HepG2 (cell line): ENCODE measurements at regions not wholly inside any gene's neighbourhood (a gene's known extent, or its start where the extent isn't known, plus 50 kb on each side); places are given as distances from the start of the nearest gene placed in this dataset.

ENCODE experiments used
- ATAC-seq: fragments of 200-7000 bp; cut with Tn5 transposase; 3 replicates; pipeline ENCODE4 v1.9.1; 2020; ENCODE audit warnings: mild to moderate bottlenecking, moderate library complexity
- BruUV-seq: library from RNA; stranded (reverse); fragments of 400-500 nt; replicated peaks from 2 replicates; lab custom pipeline; 2021; lab: Mats Ljungman, UMichigan
- CTCF ChIA-PET: fragments of 300-600 bp; formaldehyde crosslinking; extraction: SDS; loops from one replicate; lab custom pipeline; 2021; ENCODE audit warnings: low total read pairs, inconsistent platforms, low intra/inter-chr PET ratio; lab: Yijun Ruan, JAX
- POLR2A ChIA-PET: fragments of 350-600 bp; sonication (Branson Sonifier 250); formaldehyde crosslinking; loops from one replicate; lab custom pipeline; 2020; ENCODE audit warnings: antibody characterized with exemption, inconsistent platforms; lab: Yijun Ruan, JAX
- DNase-seq: peaks from one replicate; pipeline ENCODE4 v3.0.0-alpha.2; 2015; ENCODE audit warnings: low spot score
- FAIRE-seq: peaks from 3 replicates; lab custom pipeline; 2011; peaks lifted over from hg19 to GRCh38; lab: Jason Lieb, UNC
- H2AFZ ChIP-seq: one replicate; pipeline ENCODE4 v1.6.1; 2011; ENCODE audit warnings: low read length, inconsistent platforms
- H3K27ac ChIP-seq: fragments of 300-600 bp; 3 replicates; pipeline ENCODE4 v1.8.0; 2011; ENCODE audit warnings: mixed run types, mild to moderate bottlenecking, mixed read lengths, low read length, inconsistent platforms; ENCODE audit not compliant: insufficient read depth; ENCODE audit errors: extremely low read length
- H3K27me3 ChIP-seq, 2 experiments: fragments of 200-600 bp in 1 of 2; 2 replicates in 1 of 2; 3 replicates in 1 of 2; pipeline versions ENCODE4 v1.6.0 to v1.8.0; 2011; ENCODE audit warnings: low read length in 2 of 2, mild to moderate bottlenecking in 2 of 2, moderate library complexity in 2 of 2, inconsistent platforms in 1 of 2; ENCODE audit not compliant: insufficient read depth in 2 of 2, control insufficient read depth in 1 of 2
- H3K36me3 ChIP-seq, 2 experiments: fragments of 200-600 bp in 1 of 2; replicated peaks in 1 of 2; 2 replicates in 1 of 2; 3 replicates in 1 of 2; pipeline versions ENCODE4 v1.5.1 to v1.8.0; 2011; ENCODE audit warnings: low read length in 2 of 2, inconsistent platforms in 1 of 2; ENCODE audit not compliant: insufficient read depth in 2 of 2, control insufficient read depth in 1 of 2
- H3K4me1 ChIP-seq: 2 replicates; pipeline ENCODE4 v1.5.1; 2012; ENCODE audit warnings: low read length, inconsistent platforms; ENCODE audit not compliant: insufficient read depth
- H3K4me2 ChIP-seq: 2 replicates; pipeline ENCODE4 v1.6.0; 2011; ENCODE audit warnings: low read depth, low read length, inconsistent platforms
- H3K4me3 ChIP-seq, 3 experiments: fragments of 200-600 bp in 1 of 3; sonication (generic), shearing (Covaris generic) in 1 of 3; replicated peaks in 1 of 3; 2 replicates each; pipeline ENCODE4 v1.5.1; 2011 to 2016; ENCODE audit warnings: low read length in 3 of 3, inconsistent platforms in 2 of 3, low read depth in 2 of 3, mild to moderate bottlenecking in 2 of 3, control low read depth in 1 of 3, mixed read lengths in 1 of 3; ENCODE audit not compliant: insufficient read depth in 1 of 3
- H3K79me2 ChIP-seq: one replicate; pipeline ENCODE4 v1.6.1; 2011; ENCODE audit warnings: low read length, inconsistent platforms; ENCODE audit not compliant: insufficient read depth
- H3K9ac ChIP-seq: 2 replicates; pipeline ENCODE4 v1.6.0; 2011; ENCODE audit warnings: mild to moderate bottlenecking, low read depth, low read length, inconsistent platforms; ENCODE audit not compliant: insufficient read depth
- H3K9me3 ChIP-seq: 2 replicates; pipeline ENCODE4 v1.5.1; 2012; ENCODE audit warnings: mild to moderate bottlenecking, low read length
- H4K20me1 ChIP-seq: 2 replicates; pipeline ENCODE4 v1.6.0; 2011; ENCODE audit warnings: inconsistent platforms, mild to moderate bottlenecking, low read length, moderate library complexity; ENCODE audit not compliant: insufficient read depth
- ARID4A ChIP-seq: sonication (generic); formaldehyde crosslinking; IDR thresholded peaks from 2 replicates; pipeline ENCODE4 v1.5.0; 2020; ENCODE audit warnings: mild to moderate bottlenecking, missing genetic modification reagents, borderline replicate concordance
- HBP1 ChIP-seq: IDR thresholded peaks from 2 replicates; pipeline ENCODE4 v1.6.1; 2016; ENCODE audit warnings: low read depth, control low read depth
- HMG20B ChIP-seq: conservative IDR thresholded peaks from 2 replicates; pipeline ENCODE4 v1.6.1; 2016; ENCODE audit warnings: missing genetic modification reagents, missing compliant biosample characterization
- KLF15 ChIP-seq: sonication (generic); formaldehyde crosslinking; IDR thresholded peaks from 2 replicates; pipeline ENCODE4 v1.8.1; 2023; ENCODE audit warnings: borderline replicate concordance, mild to moderate bottlenecking, inconsistent platforms, missing genetic modification reagents, mixed read lengths
- MAFF ChIP-seq: IDR thresholded peaks from 2 replicates; pipeline ENCODE4 v1.6.1; 2011; ENCODE audit warnings: low read depth, low read length, improper control_type of control experiment
- POLR2AphosphoS5 ChIP-seq: IDR thresholded peaks from 2 replicates; pipeline ENCODE4 v1.6.1; 2012; ENCODE audit warnings: low read depth, low read length
- SMC3 ChIP-seq: IDR thresholded peaks from 2 replicates; pipeline ENCODE4 v1.6.1; 2011; ENCODE audit warnings: low read length, improper control_type of control experiment
- THAP11 ChIP-seq: IDR thresholded peaks from 2 replicates; pipeline ENCODE4 v1.6.1; 2016; ENCODE audit warnings: missing biosample characterization, missing genetic modification reagents
- ZFP36L2 ChIP-seq: sonication (generic); formaldehyde crosslinking; IDR thresholded peaks from 2 replicates; pipeline ENCODE4 v1.4.0; 2020; ENCODE audit warnings: missing genetic modification reagents
- ZNF180 ChIP-seq: sonication (generic); formaldehyde crosslinking; IDR thresholded peaks from 2 replicates; pipeline ENCODE4 v1.4.0; 2020; ENCODE audit warnings: low read depth, missing genetic modification reagents, borderline replicate concordance
- ZNF720 ChIP-seq: sonication (generic); formaldehyde crosslinking; IDR thresholded peaks from 2 replicates; pipeline ENCODE4 v1.4.0; 2020; ENCODE audit warnings: missing genetic modification reagents
- WGBS: methylation state at CpG from one replicate; pipeline ENCODE4 v1.1.6; 2017; ENCODE audit warnings: low lambda C conversion rate; 5-methylcytosine and 5-hydroxymethylcytosine counted together
- in situ Hi-C: cut with HindIII; loops from 2 replicates; pipeline ENCODE4 v1.10.0; 2017; ENCODE audit warnings: low pct_unique_long_range_greater_than_20kb; ENCODE audit not compliant: extremely low pct_ligation_motif_present
- intact Hi-C: fragments of 100-400 bp; cut with micrococcal nuclease; formaldehyde crosslinking; loops from one replicate; pipeline ENCODE4 v1.10.0; 2022; ENCODE audit not compliant: unreplicated experiment
- TF ChIP-seq, protein P1 (sequence below): sonication (generic); formaldehyde crosslinking; IDR thresholded peaks from 2 replicates; pipeline ENCODE4 v1.8.0; 2022; ENCODE audit warnings: mild to moderate bottlenecking, missing genetic modification reagents
- TF ChIP-seq, protein P2 (sequence below): sonication (generic); formaldehyde crosslinking; IDR thresholded peaks from 2 replicates; pipeline ENCODE4 v1.8.1; 2022; ENCODE audit warnings: low read depth, mild to moderate bottlenecking, missing genetic modification reagents
- TF ChIP-seq, protein P3 (sequence below): sonication (generic); formaldehyde crosslinking; IDR thresholded peaks from 2 replicates; pipeline ENCODE4 v1.5.0; 2020; ENCODE audit warnings: missing genetic modification reagents

- intact Hi-C loops (no loop called here), in situ Hi-C loops (no loop called here)
- Histone ChIP-seq H3K27me3 (no peaks in the 10 kb centered on the region), H3K9me3 (no peaks in the 10 kb centered on the region), H2AFZ (no peak overlapping the region), H4K20me1 (no peaks in the 10 kb centered on the region), H3K79me2 (no peaks in the 10 kb centered on the region), H3K4me3 (no peak overlapping the region), H3K36me3 (no peaks in the 10 kb centered on the region), H3K27ac (no peak overlapping the region), H3K4me1 (peaks cover 18% of the 10 kb centered on the region), H3K4me2 (no peak overlapping the region), H3K9ac (no peak overlapping the region)
- DNase-seq (no peak), ATAC-seq (no peak), FAIRE-seq (no peak)
- WGBS = 68% methylated on average over 1 of the region's 1 CpG
- ChIA-PET POLR2A (no interaction called here), CTCF (no interaction called here)
- BruUV-seq = no TSS peak
- TF ChIP-seq SMC3 = no peak
- no peak for TF ChIP-seq ZFP36L2 (CRISPR knock-in tag)
- no peak for TF ChIP-seq POLR2AphosphoS5
- TF ChIP-seq, protein P1, sequence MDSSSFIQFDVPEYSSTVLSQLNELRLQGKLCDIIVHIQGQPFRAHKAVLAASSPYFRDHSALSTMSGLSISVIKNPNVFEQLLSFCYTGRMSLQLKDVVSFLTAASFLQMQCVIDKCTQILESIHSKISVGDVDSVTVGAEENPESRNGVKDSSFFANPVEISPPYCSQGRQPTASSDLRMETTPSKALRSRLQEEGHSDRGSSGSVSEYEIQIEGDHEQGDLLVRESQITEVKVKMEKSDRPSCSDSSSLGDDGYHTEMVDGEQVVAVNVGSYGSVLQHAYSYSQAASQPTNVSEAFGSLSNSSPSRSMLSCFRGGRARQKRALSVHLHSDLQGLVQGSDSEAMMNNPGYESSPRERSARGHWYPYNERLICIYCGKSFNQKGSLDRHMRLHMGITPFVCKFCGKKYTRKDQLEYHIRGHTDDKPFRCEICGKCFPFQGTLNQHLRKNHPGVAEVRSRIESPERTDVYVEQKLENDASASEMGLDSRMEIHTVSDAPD = no peak
- TF ChIP-seq, protein P2, sequence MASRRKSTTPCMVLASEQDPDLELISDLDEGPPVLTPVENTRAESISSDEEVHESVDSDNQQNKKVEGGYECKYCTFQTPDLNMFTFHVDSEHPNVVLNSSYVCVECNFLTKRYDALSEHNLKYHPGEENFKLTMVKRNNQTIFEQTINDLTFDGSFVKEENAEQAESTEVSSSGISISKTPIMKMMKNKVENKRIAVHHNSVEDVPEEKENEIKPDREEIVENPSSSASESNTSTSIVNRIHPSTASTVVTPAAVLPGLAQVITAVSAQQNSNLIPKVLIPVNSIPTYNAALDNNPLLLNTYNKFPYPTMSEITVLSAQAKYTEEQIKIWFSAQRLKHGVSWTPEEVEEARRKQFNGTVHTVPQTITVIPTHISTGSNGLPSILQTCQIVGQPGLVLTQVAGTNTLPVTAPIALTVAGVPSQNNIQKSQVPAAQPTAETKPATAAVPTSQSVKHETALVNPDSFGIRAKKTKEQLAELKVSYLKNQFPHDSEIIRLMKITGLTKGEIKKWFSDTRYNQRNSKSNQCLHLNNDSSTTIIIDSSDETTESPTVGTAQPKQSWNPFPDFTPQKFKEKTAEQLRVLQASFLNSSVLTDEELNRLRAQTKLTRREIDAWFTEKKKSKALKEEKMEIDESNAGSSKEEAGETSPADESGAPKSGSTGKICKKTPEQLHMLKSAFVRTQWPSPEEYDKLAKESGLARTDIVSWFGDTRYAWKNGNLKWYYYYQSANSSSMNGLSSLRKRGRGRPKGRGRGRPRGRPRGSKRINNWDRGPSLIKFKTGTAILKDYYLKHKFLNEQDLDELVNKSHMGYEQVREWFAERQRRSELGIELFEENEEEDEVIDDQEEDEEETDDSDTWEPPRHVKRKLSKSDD (CRISPR knock-in tag) = no peak
- TF ChIP-seq ARID4A (CRISPR knock-in tag) = no peak
- no peak for TF ChIP-seq ZNF720
- TF ChIP-seq THAP11 = no peak
- TF ChIP-seq MAFF = no peak
- TF ChIP-seq HBP1 (CRISPR knock-in tag) = no peak
- TF ChIP-seq, protein P3, sequence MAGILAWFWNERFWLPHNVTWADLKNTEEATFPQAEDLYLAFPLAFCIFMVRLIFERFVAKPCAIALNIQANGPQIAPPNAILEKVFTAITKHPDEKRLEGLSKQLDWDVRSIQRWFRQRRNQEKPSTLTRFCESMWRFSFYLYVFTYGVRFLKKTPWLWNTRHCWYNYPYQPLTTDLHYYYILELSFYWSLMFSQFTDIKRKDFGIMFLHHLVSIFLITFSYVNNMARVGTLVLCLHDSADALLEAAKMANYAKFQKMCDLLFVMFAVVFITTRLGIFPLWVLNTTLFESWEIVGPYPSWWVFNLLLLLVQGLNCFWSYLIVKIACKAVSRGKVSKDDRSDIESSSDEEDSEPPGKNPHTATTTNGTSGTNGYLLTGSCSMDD (CRISPR knock-in tag) = no peak
- TF ChIP-seq ZNF180 (CRISPR knock-in tag) = no peak
- no peak for TF ChIP-seq KLF15 (CRISPR knock-in tag)
- TF ChIP-seq HMG20B (CRISPR knock-in tag) = no peak
These were observed 187.1 kb downstream of the RAP2B start for GRCh38 chr3:153349108-153349499.
